ENCODE measurements at regions not wholly inside any gene's neighbourhood (a gene's known extent, or its start where the extent isn't known, plus 50 kb on each side); places are given as distances from the start of the nearest gene placed in this dataset.

DNA sequence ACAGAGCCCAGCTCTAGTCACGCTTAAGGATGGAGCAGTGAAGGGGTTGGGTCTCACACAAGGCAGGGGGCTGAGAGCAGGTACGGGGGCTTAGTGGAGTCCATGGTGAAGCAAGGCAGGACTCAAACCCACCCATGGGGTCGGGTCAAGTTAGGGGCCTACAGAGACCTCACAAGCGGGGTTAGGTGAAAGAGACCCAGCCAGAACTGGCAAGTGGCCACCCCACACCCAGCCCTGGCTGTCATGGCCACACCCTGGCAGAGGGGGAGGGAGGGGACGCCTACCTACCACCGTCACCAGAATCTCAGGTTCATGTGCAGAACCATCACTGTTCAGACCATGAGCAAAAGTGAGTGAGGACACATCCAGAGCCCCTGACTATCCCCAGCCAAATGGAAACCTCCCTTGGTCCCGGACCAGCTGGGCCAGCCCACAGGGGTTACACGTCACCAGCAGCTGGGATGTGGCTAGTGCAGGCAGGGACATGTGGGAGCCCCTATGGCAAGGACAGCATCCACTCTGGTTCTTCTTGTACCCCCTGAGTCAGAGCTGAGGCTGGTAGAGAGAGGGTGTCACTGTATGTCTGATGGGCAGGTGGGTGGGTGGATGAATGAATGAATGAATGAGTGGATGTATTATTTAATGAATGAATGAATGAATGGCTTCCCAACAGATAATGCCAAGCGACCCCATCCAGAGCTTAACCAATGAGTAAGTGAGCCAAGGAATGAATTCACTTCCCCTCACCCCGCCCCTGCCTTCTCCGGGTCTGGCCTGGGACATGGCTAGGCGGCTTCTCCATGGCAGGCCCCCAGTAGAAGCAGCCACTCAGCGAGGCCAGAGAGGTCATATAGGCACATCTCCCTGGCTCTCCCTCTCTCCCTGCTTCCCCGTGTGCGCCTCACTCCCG lies 681.6 kb downstream of the TBC1D22A start:
- in situ Hi-C loops (cut with MboI; ENCODE audit: low sequenced_read_pairs) = no loop called here

DNA sequence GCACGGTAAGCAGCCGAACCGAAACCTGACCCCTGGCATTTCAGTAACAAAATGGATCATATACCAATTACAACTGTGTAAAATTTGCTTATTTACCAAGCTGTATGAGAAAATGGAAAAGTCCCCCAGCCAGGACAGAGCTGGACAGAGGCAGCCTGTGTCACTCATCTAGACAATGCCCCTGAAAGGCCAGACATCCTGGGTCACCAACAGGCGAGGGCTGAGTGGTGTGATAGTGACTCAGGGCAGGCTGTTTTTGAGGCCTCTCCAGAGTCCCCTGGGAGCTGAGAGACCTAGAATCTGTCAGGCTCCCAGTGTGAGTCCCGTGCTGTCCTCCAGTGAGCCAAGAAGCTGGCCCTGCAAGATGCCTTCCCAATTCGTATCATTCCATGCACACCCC lies 680.4 kb downstream of the TBC1D22A start:
- in situ Hi-C loops (cut with MboI; ENCODE audit: low sequenced_read_pairs) = no loop called here

DNA sequence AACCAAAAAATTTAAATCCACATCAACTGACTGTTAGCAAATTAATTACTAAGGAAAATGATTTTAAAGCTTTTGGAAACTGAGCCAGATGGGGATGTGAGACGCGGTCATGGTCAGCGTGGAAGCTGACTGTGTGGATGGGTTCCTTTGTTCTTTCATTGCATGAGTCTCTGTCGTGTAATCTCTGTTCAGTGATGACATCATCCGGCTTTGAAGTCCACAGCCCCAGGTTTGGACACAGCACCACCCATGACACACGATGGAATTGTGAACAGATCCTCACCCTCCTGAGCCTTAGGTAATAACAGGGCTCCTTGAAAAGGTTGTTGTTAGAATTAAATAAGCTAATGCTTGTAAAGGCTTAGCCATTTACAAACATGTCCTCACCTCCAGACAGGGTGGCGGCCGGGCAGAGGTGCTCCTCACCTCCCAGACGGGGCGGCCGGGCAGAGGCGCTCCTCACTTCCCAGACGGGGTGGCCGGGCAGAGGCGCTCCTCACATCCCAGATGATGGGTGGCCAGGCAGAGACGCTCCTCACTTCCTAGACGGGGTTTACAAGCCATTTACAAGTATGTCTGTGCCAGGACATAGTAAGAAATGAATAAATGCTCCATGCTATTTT lies 677.3 kb downstream of the TBC1D22A start:
- in situ Hi-C loops (cut with MboI; ENCODE audit: low sequenced_read_pairs) = no loop called here

DNA sequence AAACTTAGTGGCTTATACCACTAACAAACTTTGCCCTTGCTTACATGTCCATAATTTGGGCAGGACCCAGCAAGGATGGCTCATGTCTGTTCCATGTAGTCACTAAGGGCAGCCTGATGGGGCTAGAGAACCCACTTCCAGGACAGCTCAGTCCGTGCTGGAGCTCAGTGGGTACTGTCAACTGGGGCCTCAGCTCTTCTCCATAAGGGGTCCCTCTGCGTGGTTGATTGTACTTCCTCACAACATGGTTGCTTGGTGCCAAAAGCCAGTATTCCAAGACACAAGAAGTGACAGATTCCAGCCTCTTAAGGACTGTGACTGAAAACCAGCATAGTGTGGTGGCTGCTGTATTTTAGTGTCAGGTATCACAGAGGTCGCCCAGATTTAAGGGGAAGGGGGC lies 675.2 kb downstream of the TBC1D22A start:
- in situ Hi-C loops (cut with MboI; ENCODE audit: low sequenced_read_pairs) = no loop called here

DNA sequence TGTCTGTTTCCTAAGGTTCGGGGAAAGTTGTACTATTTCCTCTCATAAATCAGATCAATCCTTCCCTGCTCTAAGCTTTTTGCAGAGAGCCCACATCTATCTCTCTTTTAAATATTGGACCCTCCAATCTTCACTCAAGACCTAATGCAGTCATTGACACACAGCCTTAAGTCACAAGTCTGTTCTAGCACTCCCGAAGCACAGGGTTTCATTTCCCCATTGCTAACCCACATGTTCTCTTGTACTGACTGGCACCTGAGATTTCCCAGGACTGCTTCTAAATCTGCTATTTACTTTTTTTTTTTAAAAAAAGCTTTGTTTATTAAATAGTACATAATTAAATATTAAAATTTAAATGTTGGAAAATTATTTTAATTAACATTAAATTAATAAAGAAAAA lies 674.7 kb downstream of the TBC1D22A start:
- in situ Hi-C loops (cut with MboI; ENCODE audit: low sequenced_read_pairs) = no loop called here

DNA sequence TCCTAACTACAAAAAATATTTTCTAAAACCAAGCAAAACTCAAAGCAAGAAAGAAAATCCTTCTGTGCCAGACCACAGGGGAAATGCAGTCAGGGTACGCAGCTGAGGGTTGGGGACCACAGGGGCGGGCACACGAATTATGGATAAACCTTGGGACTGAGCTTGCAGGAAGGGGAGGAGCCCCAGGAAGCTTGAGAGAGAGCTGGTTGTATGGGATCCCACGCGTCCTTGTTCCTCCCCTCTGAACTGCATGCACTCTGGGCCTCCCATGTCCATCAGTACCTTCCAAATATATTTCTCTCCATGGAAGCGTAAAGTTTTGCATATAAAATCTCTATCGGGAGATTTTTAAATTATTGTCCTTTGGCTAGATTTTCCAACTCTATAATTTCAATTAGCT lies 673.4 kb downstream of the TBC1D22A start:
- in situ Hi-C loops (cut with MboI; ENCODE audit: low sequenced_read_pairs) = no loop called here

DNA sequence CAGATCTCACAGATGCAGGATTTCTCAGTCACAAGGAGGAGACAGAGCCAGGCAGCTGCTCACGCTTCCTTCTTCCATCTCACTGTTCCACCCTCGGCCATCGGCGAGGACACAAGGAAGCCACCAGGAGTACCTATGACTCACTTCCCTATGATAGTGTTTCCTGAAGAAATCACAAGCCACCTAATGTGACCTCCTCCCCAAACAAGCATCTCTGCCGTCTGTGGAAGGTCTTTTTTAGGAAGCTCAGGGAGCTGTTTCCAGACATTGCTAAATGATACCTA lies 672.7 kb downstream of the TBC1D22A start:
- in situ Hi-C loops (cut with MboI; ENCODE audit: low sequenced_read_pairs) = no loop called here

DNA sequence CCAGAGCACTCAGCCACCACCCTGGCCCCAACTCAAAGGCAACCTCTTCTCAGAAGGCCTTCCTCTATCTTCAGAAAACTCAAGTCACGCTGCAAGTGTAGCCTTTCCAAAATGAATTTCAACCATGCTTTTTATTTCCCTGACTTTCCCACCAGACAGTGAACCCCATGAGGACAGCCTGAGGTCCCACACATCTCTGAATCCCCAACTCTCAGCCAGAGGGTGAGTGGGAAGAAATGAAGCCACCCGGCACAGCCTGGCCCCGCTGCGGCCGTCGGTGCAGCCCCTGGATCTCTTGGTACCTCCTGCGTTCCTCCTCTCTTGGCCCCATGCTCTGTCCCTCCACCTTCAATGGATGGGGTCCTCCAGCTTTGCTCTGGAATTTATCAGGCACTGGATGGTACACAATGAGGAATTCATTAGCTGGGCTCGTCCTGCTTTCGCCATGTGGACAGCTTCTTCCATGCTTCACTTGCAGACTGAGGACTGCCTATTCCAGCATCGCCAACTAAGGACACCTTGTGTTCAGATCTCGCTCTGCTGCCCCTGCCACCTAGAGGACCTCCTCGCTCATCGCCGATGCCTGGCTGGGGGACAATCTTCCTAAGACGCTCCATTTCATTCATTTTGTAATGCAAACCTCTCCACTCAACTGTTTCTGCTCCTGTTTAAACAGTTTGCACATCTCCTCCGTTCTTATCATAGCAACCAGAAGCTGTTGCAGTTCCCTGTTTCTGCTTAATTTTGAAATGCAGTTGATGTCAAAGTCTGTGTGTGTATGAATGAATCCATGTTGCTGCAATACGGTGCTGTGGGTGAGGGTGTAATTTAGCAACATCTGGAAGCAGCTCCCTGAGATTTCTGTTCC lies 672.1 kb downstream of the TBC1D22A start:
- in situ Hi-C loops (cut with MboI; ENCODE audit: low sequenced_read_pairs) = no loop called here

DNA sequence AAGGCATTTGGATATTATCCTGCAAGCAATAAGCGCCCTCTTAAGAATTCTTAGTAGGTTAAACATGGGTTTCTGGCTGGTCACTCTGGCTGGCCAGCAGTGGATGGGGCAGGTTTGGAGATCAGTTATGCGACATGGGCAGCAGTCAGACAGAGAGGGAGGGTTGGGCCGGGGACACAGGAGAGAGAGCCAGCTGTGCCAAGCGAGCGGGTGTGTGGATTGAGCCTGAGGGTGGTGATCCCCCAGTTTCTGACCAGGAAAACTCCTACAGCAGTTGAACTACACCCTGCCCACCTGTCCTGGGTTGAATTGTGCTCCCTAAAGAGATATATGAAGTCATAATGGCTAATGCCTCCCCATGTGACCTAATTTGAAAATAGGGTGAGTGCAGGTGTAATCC lies 671.2 kb downstream of the TBC1D22A start:
- in situ Hi-C loops (cut with MboI; ENCODE audit: low sequenced_read_pairs) = no loop called here

DNA sequence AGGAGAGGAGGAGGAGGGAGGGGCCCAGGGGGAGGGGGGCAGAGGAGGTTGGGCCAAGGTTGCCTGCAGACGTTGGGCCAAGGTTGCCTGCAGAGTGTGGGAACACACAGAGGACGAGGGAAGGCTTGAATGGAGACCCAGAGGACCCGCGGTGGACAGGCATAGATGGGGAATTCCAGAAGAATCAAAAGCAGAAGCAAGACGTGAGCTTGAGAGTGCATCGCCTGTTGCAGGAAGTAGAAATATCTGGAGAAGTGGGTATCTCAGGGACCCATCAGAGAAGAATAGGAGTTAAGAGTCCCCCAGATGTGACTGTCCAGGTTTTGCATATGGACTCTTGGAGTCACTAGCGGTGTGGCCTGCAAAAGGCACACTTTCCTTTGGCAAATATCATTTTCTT lies 670.2 kb downstream of the TBC1D22A start:
- in situ Hi-C loops (cut with MboI; ENCODE audit: low sequenced_read_pairs) = no loop called here

DNA sequence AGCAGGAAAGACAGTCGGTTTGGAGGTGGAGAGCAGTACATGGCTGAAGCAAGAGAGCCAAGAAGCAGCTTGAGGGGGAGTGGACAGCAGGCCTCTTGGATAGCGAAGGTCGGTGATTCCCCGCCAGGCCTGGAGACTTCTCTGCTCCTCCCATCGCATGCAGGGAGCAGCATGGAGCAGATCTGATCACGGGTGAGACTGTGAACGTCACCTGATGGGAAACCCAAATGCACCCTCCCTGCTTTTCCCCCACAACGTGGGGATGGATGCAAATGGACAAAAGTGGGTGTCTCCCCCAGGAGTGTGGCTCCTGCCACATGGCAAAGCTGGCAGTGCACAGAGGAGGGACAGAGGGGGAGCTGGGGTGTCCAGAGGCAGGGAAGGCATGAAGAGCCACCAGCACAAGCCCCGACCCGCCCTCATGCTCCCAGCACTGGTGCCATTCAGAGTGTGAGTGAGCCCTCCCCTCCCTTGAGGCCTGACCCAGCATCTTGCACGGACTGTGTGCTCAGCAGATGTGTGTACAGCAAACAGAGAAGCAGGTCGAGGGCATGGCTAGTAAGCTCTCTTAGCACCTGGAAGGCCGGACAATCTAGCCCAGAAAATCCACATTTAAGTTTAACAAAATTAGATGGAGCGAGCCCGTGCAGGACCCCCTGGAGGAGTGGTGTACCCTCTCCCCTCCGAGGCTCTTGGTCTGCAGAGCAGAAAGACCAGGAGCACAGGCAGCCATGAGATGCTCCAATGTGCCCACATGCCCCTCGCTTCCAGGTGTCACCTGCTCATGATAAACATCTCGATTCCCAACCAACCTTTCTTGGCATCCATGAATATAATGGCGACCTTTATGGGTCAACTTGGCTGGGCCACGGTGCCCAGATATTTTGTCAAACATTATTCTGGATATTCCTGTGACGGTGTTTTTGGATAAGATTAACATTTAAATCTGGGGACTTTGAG lies 661.7 kb downstream of the TBC1D22A start:
- in situ Hi-C loops (cut with MboI; ENCODE audit: low sequenced_read_pairs) = no loop called here

DNA sequence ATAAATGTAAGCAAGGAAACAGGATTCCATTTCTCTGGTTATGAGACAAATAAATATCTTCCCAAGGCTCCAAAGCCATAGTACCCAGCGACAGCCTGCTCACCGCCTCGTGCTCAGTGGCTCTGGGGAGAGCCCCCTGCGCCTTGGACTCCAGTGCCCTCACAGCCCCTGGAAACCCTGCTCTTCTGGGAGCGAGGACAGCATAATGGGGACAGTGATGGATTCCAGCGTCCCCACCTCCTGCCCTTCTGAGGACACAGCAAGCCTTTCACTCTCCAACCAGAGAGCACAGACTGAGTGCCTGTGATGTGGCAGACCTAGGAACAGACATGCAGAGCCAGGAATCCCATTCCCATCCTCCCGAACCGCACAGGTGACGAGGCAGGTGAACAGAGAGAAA lies 660.8 kb downstream of the TBC1D22A start:
- in situ Hi-C loops (cut with MboI; ENCODE audit: low sequenced_read_pairs) = no loop called here

DNA sequence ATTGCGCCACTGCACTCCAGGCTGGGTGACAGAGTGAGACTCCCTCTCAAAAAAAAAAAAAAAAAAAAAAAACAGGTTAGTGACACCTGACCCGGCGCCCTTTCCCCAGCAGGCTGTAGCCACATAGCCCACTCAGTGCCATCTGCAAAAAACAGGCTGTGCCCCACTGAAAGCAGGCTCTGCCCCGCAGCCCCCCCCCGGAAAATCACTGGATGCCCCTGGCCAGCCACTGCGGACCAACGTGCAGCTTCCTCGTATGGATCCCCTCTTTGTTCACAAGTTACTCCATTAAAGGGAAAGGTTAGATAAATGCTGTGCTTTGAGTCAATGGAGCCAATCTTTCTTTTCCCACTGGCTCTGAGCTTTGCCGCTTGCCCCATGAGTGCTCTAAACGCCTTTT lies 660.3 kb downstream of the TBC1D22A start:
- in situ Hi-C loops (cut with MboI; ENCODE audit: low sequenced_read_pairs) = no loop called here

DNA sequence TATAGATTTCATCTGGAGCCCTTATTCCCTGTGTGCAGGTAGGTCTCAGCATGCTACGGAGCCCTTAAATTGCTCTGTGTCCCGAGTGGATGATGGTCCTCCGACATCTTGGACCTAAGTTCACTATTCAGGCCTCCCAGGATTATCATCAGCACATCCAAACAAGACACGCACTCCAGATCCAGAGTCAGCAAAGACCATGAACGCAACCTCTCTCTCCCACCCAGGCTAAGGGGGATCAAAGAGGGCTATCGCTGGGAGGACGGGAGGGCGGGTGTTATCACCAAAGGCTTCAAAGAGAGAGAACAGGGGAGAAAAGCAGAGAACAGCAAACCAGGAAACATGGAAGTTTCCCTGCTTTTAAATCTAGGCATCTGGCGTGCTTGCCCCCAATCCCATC lies 659.4 kb downstream of the TBC1D22A start:
- in situ Hi-C loops (cut with MboI; ENCODE audit: low sequenced_read_pairs) = no loop called here

DNA sequence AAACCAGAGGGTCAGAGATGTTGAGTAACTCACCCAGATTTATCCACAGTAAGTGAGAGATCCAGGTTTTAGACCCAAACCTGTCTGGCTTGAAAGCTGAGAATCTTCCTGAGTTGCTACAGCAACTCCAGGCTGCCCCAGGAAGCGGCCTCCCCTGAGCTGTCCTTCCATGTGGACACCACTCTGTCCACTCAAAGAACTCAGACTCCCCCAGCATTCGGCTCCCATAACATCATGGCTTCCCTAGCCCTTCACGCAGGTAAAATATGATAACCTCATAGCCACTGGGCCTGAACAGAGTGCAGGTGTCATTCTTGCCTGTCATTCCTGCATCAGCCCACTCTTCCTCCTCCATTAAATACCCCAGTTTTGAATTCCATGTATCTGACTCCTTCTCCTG lies 657.8 kb downstream of the TBC1D22A start:
- in situ Hi-C loops (cut with MboI; ENCODE audit: low sequenced_read_pairs) = no loop called here

DNA sequence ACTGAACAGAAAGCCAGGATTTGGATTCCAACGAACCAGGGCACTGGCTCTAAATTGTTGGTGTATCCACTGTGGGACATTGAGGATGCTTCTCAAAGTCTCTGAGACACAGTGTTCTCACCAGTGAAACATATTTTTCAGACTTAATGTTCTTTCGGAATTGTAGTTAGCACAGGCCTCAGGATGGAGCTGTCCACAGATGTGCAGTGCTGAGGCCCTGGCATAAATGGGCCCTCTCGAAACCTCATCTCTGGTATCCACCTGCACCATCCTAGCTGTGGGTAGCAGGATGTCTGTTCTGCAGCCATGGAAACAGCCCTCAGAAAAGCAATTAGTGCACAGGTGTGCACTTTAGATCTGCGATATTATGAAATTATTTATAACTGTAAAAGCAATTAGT lies 656.8 kb downstream of the TBC1D22A start:
- in situ Hi-C loops (cut with MboI; ENCODE audit: low sequenced_read_pairs) = no loop called here

DNA sequence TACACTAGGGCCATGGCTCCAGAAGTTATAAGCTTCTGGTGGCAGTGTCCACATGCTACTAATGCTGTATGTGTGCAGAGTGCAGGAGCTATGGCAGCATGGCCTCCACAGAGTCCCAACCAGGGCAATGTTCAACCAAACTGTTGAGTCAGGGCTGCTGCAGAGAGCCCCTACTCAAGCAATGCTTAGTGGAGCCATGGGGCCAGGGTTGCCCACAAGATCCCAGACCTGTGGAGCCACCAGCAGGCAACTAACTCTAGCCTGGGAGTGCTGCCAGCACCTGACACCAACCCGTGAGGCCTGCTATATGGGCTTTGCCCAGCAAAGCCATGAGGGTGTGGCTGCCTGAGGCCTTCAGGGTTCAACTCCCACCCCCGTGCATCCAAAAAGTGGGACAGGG lies 655.2 kb downstream of the TBC1D22A start:
- in situ Hi-C loops (cut with MboI; ENCODE audit: low sequenced_read_pairs) = no loop called here

DNA sequence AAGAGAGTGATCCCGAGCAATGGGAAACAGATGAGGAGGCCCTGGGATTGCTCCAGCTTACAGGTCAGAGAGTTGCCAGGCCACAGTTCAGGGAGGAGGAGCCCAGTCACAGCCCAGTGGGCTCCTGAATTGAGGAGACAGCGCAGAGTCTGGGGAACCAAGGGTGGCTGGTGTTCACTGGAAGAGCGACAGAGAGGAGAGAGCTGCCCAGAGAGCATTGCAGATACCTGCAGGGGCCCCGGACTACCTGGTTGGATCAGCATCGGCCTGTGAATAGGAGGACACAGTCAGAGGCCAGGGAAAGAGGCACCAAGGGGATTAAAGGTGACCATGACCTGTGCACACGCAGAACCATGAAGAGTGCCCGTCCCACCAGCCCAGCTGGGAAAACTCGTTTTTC lies 648.6 kb downstream of the TBC1D22A start:
- in situ Hi-C loops (cut with MboI; ENCODE audit: low sequenced_read_pairs) = no loop called here

DNA sequence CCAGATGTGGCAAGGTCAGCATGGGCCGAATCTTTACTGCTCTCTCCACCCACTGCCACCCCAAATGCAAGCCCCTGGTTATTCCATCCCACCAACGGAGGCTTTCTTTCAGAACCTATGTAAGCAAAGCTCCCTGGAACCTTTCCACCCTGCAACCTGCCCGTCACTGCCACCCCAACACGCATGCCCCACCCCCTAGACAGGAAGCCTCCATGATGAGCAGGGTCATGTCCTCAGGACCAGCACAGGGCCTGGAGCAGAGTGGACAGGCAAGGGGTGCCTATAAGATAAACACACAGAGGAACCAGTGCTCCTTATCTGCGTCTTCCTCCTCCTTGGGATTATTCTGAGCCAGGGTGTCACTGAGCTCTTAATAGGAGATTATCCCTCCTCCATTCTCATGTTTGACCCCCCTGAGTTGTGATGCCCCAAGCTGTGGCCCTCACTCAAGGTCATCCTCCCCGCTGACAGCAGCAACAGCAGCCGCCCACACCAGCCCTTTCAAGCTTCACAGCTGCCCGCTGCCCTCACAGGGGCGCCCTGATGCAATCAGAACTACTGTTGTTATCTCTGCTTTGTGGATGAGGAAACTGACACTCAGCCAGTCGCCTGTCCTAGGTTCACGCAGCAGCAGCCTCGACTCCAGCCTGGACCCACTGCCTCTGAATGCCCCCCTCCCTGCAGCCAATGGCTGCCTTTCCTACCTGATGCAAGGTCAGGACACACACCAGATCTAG lies 647.3 kb downstream of the TBC1D22A start:
- in situ Hi-C loops (cut with MboI; ENCODE audit: low sequenced_read_pairs) = no loop called here

DNA sequence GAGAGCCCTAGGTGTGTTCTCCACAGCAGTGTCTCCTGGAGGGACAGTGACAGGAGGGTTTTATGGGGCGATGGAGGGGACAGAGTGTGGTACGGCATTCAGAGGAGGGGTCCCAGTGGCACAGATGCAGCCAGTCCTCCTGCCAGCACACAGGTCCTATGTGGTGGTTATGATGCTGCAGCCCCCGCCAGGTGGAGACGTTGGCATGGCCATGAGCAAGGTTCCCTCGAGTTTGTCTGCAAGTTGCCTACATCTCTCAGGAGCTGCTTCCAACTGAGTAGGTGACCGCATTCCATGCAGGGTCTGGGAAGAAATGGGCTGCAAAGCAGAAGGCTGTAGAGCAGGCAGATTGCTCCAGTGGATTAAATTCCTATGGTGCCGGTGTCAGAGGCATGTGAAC lies 646.0 kb downstream of the TBC1D22A start:
- in situ Hi-C loops (cut with MboI; ENCODE audit: low sequenced_read_pairs) = no loop called here
